Type B pancreatic cell (in vitro differentiated cells): ENCODE measurements at regions not wholly inside any gene's neighbourhood (a gene's known extent, or its start where the extent isn't known, plus 50 kb on each side); places are given as distances from the start of the nearest gene placed in this dataset.

Experiments
- DNase-seq: peaks from one replicate; pipeline ENCODE4 v3.0.0; 2021; ENCODE audit warnings: mixed read lengths; ENCODE audit not compliant: unreplicated experiment; ENCODE audit errors: extremely low spot score
- H3K27ac Mint-ChIP-seq: 2 replicates; pipeline ENCODE4 v1.8.0; 2021; ENCODE audit warnings: mild to moderate bottlenecking, mixed read lengths
- H3K27me3 Mint-ChIP-seq: 2 replicates; pipeline ENCODE4 v1.8.0; 2021; ENCODE audit warnings: mixed read lengths
- H3K36me3 Mint-ChIP-seq: 2 replicates; pipeline ENCODE4 v1.8.0; 2021; ENCODE audit warnings: mixed read lengths
- H3K4me1 Mint-ChIP-seq: one replicate; pipeline ENCODE4 v1.8.0; 2021; ENCODE audit warnings: mixed read lengths; ENCODE audit not compliant: unreplicated experiment
- H3K4me3 Mint-ChIP-seq: 2 replicates; pipeline ENCODE4 v1.8.0; 2021; ENCODE audit warnings: mild to moderate bottlenecking, mixed read lengths
- H3K9me3 Mint-ChIP-seq: 2 replicates; pipeline ENCODE4 v1.8.0; 2021; ENCODE audit warnings: mixed read lengths
- TF ChIP-seq, protein P1 (sequence below): fragments of 200-600 bp; sonication (generic); conservative IDR thresholded peaks from 2 replicates; pipeline ENCODE4 v1.5.0; 2021; ENCODE audit warnings: antibody characterized with exemption, mild to moderate bottlenecking

GRCh38 chr9:108056805-108057386, 567.3 kb upstream of the KLF4 start:
- peaks cover 21% of the 10 kb centered on the region for H3K4me1 Mint-ChIP-seq

DNA sequence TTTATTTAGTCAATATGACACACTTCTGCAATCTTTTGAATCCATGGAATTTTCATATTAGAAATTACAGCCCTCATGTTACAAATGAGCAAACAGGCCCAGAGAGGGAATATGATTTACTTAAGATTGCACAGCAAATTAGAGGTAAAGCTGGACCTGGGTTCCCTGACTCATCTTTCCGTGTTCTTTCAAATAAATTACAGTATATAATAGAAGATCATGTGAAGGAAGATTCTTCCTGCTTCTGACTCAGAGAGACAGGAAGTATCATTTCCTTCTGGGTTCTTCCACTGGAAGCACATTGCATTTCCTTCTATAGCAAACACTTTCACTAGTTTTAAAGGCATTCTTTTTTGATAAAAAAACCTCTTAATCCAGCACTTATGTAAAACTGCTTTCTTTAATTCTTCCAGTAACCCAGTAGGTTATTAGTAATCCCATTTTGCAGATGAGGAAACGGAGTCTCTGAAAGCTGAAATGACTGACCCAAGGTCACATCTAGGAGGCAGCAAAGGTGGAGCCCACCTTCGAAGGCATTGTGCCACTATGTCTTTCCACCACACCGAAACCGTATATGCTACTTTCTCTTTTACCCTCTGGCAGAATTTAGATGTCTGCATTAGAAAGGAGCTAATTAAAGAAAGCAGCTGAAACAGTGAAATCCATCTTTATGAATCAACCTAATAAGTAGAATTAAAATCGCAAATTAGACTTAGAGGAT, 566.7 kb upstream of the KLF4 start:
- Mint-ChIP-seq H3K36me3 (no peaks in the 10 kb centered on the region), H3K4me1 (peaks cover 21% of the 10 kb centered on the region), H3K9me3 (no peaks in the 10 kb centered on the region), H3K27ac (no peak overlapping the region), H3K4me3 (no peak overlapping the region), H3K27me3 (peaks cover 3% of the 10 kb centered on the region)
- no peak for DNase-seq
- TF ChIP-seq, protein P1, sequence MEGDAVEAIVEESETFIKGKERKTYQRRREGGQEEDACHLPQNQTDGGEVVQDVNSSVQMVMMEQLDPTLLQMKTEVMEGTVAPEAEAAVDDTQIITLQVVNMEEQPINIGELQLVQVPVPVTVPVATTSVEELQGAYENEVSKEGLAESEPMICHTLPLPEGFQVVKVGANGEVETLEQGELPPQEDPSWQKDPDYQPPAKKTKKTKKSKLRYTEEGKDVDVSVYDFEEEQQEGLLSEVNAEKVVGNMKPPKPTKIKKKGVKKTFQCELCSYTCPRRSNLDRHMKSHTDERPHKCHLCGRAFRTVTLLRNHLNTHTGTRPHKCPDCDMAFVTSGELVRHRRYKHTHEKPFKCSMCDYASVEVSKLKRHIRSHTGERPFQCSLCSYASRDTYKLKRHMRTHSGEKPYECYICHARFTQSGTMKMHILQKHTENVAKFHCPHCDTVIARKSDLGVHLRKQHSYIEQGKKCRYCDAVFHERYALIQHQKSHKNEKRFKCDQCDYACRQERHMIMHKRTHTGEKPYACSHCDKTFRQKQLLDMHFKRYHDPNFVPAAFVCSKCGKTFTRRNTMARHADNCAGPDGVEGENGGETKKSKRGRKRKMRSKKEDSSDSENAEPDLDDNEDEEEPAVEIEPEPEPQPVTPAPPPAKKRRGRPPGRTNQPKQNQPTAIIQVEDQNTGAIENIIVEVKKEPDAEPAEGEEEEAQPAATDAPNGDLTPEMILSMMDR: no peak

More at GRCh38 chr9:108056805-108057386, 567.3 kb upstream of the KLF4 start:
- Mint-ChIP-seq H3K9me3 (no peaks in the 10 kb centered on the region), H3K4me3 (no peak overlapping the region), H3K36me3 (no peaks in the 10 kb centered on the region), H3K27ac (no peak overlapping the region), H3K27me3 (no peaks in the 10 kb centered on the region)
- DNase-seq: no peak
- TF ChIP-seq, protein P1: no peak

GRCh38 chr9:108054131-108054630, 564.6 kb upstream of the KLF4 start:
- Mint-ChIP-seq H3K4me3 (no peak overlapping the region), H3K9me3 (no peaks in the 10 kb centered on the region), H3K27me3 (peaks cover 3% of the 10 kb centered on the region), H3K27ac (no peak overlapping the region), H3K4me1 (peaks cover 21% of the 10 kb centered on the region), H3K36me3 (no peaks in the 10 kb centered on the region)
- TF ChIP-seq, protein P1: no peak
- no peak for DNase-seq

DNA sequence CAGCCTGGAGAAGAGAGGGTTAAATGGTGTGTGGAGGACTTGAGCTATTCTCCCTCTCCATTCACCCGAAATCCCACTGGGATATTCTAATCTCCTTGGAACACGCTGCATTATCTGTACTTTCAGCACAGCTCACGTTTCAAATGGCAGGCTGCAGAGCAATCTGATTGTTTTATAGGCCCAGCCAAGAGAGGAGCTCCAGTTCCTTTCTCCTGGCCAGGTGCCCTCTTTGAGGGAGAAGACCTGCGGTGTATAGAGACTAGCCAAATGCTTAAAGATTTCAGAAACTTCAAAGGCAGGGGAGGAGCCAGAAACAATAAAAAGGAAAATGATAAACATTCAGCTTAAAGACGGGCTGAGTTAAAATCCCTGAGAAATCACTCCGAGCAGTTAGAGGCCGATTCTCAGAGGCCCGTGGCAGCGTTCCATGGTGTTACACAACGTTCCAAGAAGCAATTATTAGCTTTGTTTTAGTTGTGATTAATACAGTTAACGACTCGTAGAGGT, 564.0 kb upstream of the KLF4 start:
- TF ChIP-seq, protein P1: no peak
- Mint-ChIP-seq H3K27ac (no peak overlapping the region), H3K4me3 (peak overlapping the region; percentile 35), H3K9me3 (no peaks in the 10 kb centered on the region), H3K27me3 (peaks cover 3% of the 10 kb centered on the region), H3K4me1 (peaks cover 21% of the 10 kb centered on the region), H3K36me3 (no peaks in the 10 kb centered on the region)
- no peak for DNase-seq

DNA sequence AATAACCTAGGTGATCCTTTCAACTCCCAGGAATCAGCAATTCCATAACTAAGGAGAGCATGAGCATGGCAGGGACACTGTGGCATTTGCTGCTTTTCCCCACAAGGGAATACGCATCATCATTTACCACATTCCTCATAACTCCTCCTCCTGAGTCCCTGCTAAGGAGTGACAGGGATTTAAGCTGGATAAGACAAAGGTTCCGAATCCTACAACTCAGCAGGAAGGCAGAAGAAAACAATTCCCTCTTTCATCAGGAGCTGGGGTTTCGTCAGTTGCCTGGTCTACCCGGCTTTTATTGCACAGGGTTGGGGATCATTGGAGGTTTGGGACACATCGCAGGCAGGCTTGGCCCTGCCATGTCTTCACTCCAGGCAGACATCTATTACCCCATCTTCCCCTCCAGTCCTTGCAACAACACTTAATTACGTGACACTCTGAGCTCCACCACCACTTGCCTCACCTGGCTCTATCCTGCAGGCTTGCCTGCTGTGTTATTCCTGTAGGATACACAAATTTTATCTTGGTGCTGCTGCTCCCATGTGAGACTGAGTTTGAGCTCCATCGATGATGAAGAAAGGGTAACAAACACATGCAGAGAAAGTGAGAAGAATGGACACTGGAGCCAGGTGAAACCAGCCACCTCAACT, 563.0 kb upstream of the KLF4 start:
- peaks cover 4% of the 10 kb centered on the region for H3K9me3 Mint-ChIP-seq
- H3K27me3 Mint-ChIP-seq: peaks cover 3% of the 10 kb centered on the region
- DNase-seq: no peak
- no peaks in the 10 kb centered on the region for H3K36me3 Mint-ChIP-seq
- no peak overlapping the region for H3K4me3 Mint-ChIP-seq
- H3K4me1 Mint-ChIP-seq: peaks cover 17% of the 10 kb centered on the region
- TF ChIP-seq, protein P1: no peak
- H3K27ac Mint-ChIP-seq: no peak overlapping the region
